Natural killer cell (primary cell): ENCODE measurements at regions not wholly inside any gene's neighbourhood (a gene's known extent, or its start where the extent isn't known, plus 50 kb on each side); places are given as distances from the start of the nearest gene placed in this dataset.

Experiments used
- ATAC-seq, 3 donors: fragments of 150-1000 bp in 2 of 3; fragments of 200-7000 bp in 1 of 3; cut with Tn5 transposase; 1 replicate in 1 of 3; 2 replicates in 2 of 3; pipeline ENCODE4 v1.10.0; 2021; ENCODE audit warnings: mild to moderate bottlenecking in 2 of 3, moderate library complexity in 2 of 3
- DNase-seq, 2 donors: peaks; one replicate each; pipeline versions ENCODE4 v3.0.0 to v3.0.0-alpha.2; 2013 to 2021; ENCODE audit warnings: mixed read lengths in 1 of 2
- H3K27ac ChIP-seq: one replicate; pipeline ENCODE4 v1.5.1; 2013; ENCODE audit warnings: mild to moderate bottlenecking, low read length
- H3K27me3 ChIP-seq: one replicate; pipeline ENCODE4 v1.6.1; 2013; ENCODE audit warnings: low read length; ENCODE audit not compliant: control insufficient read depth, insufficient read depth
- H3K36me3 ChIP-seq: one replicate; pipeline ENCODE4 v1.6.1; 2013; ENCODE audit warnings: low read length; ENCODE audit not compliant: control insufficient read depth, insufficient read depth
- H3K4me1 ChIP-seq: one replicate; pipeline ENCODE4 v1.6.1; 2013; ENCODE audit warnings: low read length; ENCODE audit not compliant: control insufficient read depth, insufficient read depth
- H3K4me3 ChIP-seq: one replicate; pipeline ENCODE4 v1.5.1; 2013; ENCODE audit warnings: low read length
- H3K9me3 ChIP-seq: one replicate; pipeline ENCODE4 v1.6.1; 2013; ENCODE audit warnings: low read length; ENCODE audit not compliant: control insufficient read depth, insufficient read depth
- H3K27ac Mint-ChIP-seq, 2 donors: one replicate each; pipeline ENCODE4 v1.8.0; 2022; ENCODE audit warnings: mild to moderate bottlenecking in 2 of 2, mixed read lengths in 2 of 2, moderate library complexity in 1 of 2
- H3K27me3 Mint-ChIP-seq, 2 donors: one replicate each; pipeline ENCODE4 v1.8.0; 2022; ENCODE audit warnings: low read depth in 2 of 2, mixed read lengths in 2 of 2
- H3K36me3 Mint-ChIP-seq: one replicate; pipeline ENCODE4 v1.8.0; 2022; ENCODE audit warnings: mixed read lengths
- H3K4me1 Mint-ChIP-seq, 2 donors: one replicate each; pipeline ENCODE4 v1.8.0; 2022; ENCODE audit warnings: mixed read lengths in 2 of 2
- H3K4me3 Mint-ChIP-seq: one replicate; pipeline ENCODE4 v1.8.0; 2022; ENCODE audit warnings: mild to moderate bottlenecking, moderate library complexity, mixed read lengths
- H3K9me3 Mint-ChIP-seq, 2 donors: one replicate each; pipeline ENCODE4 v1.8.0; 2022; ENCODE audit warnings: mixed read lengths in 2 of 2
- CTCF ChIP-seq: fragments of 200-600 bp; IDR thresholded peaks from one replicate; pipeline ENCODE4 v1.8.0; 2022; ENCODE audit warnings: antibody characterized with exemption
- WGBS: methylation state at CpG from one replicate; pipeline ENCODE4 v1.1.7; 2013; ENCODE audit warnings: missing lambda C conversion rate; ENCODE audit not compliant: insufficient coverage; 5-methylcytosine and 5-hydroxymethylcytosine counted together
- intact Hi-C: fragments of 100-400 bp; cut with micrococcal nuclease; formaldehyde crosslinking; loops from one replicate; pipeline ENCODE4 v1.14.2; 2022

- Mint-ChIP-seq H3K27ac (no peak overlapping the region), H3K4me3 (no peak overlapping the region), H3K27me3 (peaks cover 0 to 3% of the 10 kb centered on the region in 2 donors), H3K4me1 (no peaks in the 10 kb centered on the region), H3K9me3 (peaks cover 0 to 4% of the 10 kb centered on the region in 2 donors), H3K36me3 (no peaks in the 10 kb centered on the region)
- ATAC-seq: no peak
- 67% methylated on average over 10 of the region's 10 CpGs for WGBS
- Histone ChIP-seq H3K27ac (no peak overlapping the region), H3K4me1 (no peaks in the 10 kb centered on the region), H3K9me3 (no peaks in the 10 kb centered on the region), H3K4me3 (no peak overlapping the region), H3K27me3 (no peaks in the 10 kb centered on the region), H3K36me3 (no peaks in the 10 kb centered on the region)
- intact Hi-C loops: no loop called here
- TF ChIP-seq CTCF: no peak
- no peak for DNase-seq
Observed at GRCh38 chr11:127624306-127624856, 623.8 kb upstream of the KIRREL3 start.

- TF ChIP-seq CTCF: no peak
Observed at GRCh38 chr11:127622686-127623085, 622.1 kb upstream of the KIRREL3 start.

GRCh38 chr11:127620671-127621070 lies 620.1 kb upstream of the KIRREL3 start:
- H3K4me1 Mint-ChIP-seq: no peaks in the 10 kb centered on the region
- DNase-seq: no peak
- peaks cover 0 to 3% of the 10 kb centered on the region in 2 donors for H3K9me3 Mint-ChIP-seq
- Histone ChIP-seq H3K27ac (no peak overlapping the region), H3K36me3 (no peaks in the 10 kb centered on the region), H3K4me1 (no peaks in the 10 kb centered on the region), H3K27me3 (no peaks in the 10 kb centered on the region), H3K9me3 (no peaks in the 10 kb centered on the region), H3K4me3 (no peak overlapping the region)
- no peak overlapping the region for H3K27ac Mint-ChIP-seq
- 92% methylated on average over 2 of the region's 4 CpGs for WGBS
- no peaks in the 10 kb centered on the region for H3K27me3 Mint-ChIP-seq
- ATAC-seq: no peak
- no peaks in the 10 kb centered on the region for H3K36me3 Mint-ChIP-seq
- no peak overlapping the region for H3K4me3 Mint-ChIP-seq
- no peak for TF ChIP-seq CTCF
- intact Hi-C loops: no loop called here

More at GRCh38 chr11:127622686-127623085, 622.1 kb upstream of the KIRREL3 start:
- Histone ChIP-seq H3K27ac (no peak overlapping the region), H3K4me1 (no peaks in the 10 kb centered on the region), H3K9me3 (no peaks in the 10 kb centered on the region), H3K36me3 (no peaks in the 10 kb centered on the region), H3K27me3 (no peaks in the 10 kb centered on the region), H3K4me3 (no peak overlapping the region)
- no peaks in the 10 kb centered on the region for H3K4me1 Mint-ChIP-seq
- no peaks in the 10 kb centered on the region for H3K36me3 Mint-ChIP-seq
- H3K9me3 Mint-ChIP-seq: peaks cover 3 to 4% of the 10 kb centered on the region in 2 donors
- ATAC-seq (no peak), DNase-seq (no peak)
- no peak overlapping the region for H3K27ac Mint-ChIP-seq
- intact Hi-C loops: no loop called here
- H3K27me3 Mint-ChIP-seq: peaks cover 0 to 3% of the 10 kb centered on the region in 2 donors
- H3K4me3 Mint-ChIP-seq: no peak overlapping the region

GRCh38 chr11:127619946-127620345 lies 619.4 kb upstream of the KIRREL3 start:
- no peaks in the 10 kb centered on the region for H3K4me1 Mint-ChIP-seq
- H3K27me3 Mint-ChIP-seq: no peaks in the 10 kb centered on the region
- Histone ChIP-seq H3K36me3 (no peaks in the 10 kb centered on the region), H3K4me3 (no peak overlapping the region), H3K27ac (no peak overlapping the region), H3K27me3 (no peaks in the 10 kb centered on the region), H3K4me1 (no peaks in the 10 kb centered on the region), H3K9me3 (no peaks in the 10 kb centered on the region)
- DNase-seq (no peak), ATAC-seq (no peak)
- H3K36me3 Mint-ChIP-seq: no peaks in the 10 kb centered on the region
- H3K27ac Mint-ChIP-seq: no peak overlapping the region
- WGBS: 80% methylated on average over 5 of the region's 5 CpGs
- no peak for TF ChIP-seq CTCF
- intact Hi-C loops: no loop called here
- H3K4me3 Mint-ChIP-seq: no peak overlapping the region
- H3K9me3 Mint-ChIP-seq: peaks cover 0 to 3% of the 10 kb centered on the region in 2 donors
